HL-60 (cell line): ENCODE measurements at regions not wholly inside any gene's neighbourhood (a gene's known extent, or its start where the extent isn't known, plus 50 kb on each side); places are given as distances from the start of the nearest gene placed in this dataset.

Experiments
- DNase-seq, 2 experiments: peaks; one replicate each; pipeline ENCODE4 v3.0.0-alpha.2; 2010 to 2020; ENCODE audit warnings: low read depth in 1 of 2, low spot score in 1 of 2
- H3K27ac ChIP-seq: fragments of 250-450 bp; sonication (Bioruptor Pico); replicated peaks from 2 replicates; pipeline ENCODE4 v1.5.1; 2020; ENCODE audit warnings: mild to moderate bottlenecking, moderate library complexity
- H3K27me3 ChIP-seq: fragments of 250-450 bp; sonication (Bioruptor Pico); 2 replicates; pipeline ENCODE4 v1.5.1; 2021; ENCODE audit warnings: mild to moderate bottlenecking, moderate library complexity; ENCODE audit not compliant: insufficient read depth, poor library complexity, severe bottlenecking
- H3K4me3 ChIP-seq: replicated peaks from 2 replicates; pipeline ENCODE4 v1.5.1; 2011; ENCODE audit warnings: mild to moderate bottlenecking, control low read depth, low read length; ENCODE audit not compliant: insufficient read depth
- GABPA ChIP-seq: IDR thresholded peaks from 2 replicates; pipeline ENCODE4 v1.6.1; 2012; ENCODE audit warnings: low read depth
- POLR2AphosphoS5 ChIP-seq: IDR thresholded peaks from 2 replicates; pipeline ENCODE4 v1.6.1; 2012; ENCODE audit warnings: low read depth
- SPI1 ChIP-seq: IDR thresholded peaks from 2 replicates; pipeline ENCODE4 v1.6.1; 2012; ENCODE audit warnings: low read depth, mild to moderate bottlenecking, borderline replicate concordance
- TF ChIP-seq, protein P1 (sequence below): IDR thresholded peaks from one replicate; pipeline ENCODE4 v1.5.1; 2011; ENCODE audit warnings: low read length, control low read depth, inconsistent platforms; ENCODE audit not compliant: insufficient read depth
- TF ChIP-seq, protein P2 (sequence below): IDR thresholded peaks from 2 replicates; pipeline ENCODE4 v1.6.1; 2012; ENCODE audit warnings: low read depth; ENCODE audit not compliant: insufficient replicate concordance

DNA sequence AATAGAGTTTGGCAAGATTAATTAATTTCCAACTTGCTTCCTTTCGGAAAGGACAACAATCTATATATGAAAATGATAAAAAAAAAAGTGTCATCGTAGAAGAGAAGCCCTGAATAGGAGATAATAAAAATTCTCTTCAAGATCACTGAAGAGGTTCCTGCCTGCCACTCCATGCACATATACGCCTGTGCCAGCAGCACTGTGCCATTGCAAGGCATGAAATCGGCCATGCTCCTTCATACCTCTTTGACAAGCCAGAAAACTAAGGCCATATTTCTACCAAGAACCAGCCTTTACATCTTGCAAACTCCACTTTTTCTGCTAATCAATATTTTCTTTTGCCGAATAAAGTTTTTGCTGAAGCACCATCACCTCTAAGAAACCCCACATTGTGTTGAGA, 365.5 kb downstream of the CXXC4 start:
- no peak overlapping the region for H3K27ac ChIP-seq
- no peak for DNase-seq
- no peak overlapping the region for H3K4me3 ChIP-seq
- TF ChIP-seq GABPA, result no peak
- TF ChIP-seq, protein P1, sequence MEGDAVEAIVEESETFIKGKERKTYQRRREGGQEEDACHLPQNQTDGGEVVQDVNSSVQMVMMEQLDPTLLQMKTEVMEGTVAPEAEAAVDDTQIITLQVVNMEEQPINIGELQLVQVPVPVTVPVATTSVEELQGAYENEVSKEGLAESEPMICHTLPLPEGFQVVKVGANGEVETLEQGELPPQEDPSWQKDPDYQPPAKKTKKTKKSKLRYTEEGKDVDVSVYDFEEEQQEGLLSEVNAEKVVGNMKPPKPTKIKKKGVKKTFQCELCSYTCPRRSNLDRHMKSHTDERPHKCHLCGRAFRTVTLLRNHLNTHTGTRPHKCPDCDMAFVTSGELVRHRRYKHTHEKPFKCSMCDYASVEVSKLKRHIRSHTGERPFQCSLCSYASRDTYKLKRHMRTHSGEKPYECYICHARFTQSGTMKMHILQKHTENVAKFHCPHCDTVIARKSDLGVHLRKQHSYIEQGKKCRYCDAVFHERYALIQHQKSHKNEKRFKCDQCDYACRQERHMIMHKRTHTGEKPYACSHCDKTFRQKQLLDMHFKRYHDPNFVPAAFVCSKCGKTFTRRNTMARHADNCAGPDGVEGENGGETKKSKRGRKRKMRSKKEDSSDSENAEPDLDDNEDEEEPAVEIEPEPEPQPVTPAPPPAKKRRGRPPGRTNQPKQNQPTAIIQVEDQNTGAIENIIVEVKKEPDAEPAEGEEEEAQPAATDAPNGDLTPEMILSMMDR, result no peak
- TF ChIP-seq, protein P2, sequence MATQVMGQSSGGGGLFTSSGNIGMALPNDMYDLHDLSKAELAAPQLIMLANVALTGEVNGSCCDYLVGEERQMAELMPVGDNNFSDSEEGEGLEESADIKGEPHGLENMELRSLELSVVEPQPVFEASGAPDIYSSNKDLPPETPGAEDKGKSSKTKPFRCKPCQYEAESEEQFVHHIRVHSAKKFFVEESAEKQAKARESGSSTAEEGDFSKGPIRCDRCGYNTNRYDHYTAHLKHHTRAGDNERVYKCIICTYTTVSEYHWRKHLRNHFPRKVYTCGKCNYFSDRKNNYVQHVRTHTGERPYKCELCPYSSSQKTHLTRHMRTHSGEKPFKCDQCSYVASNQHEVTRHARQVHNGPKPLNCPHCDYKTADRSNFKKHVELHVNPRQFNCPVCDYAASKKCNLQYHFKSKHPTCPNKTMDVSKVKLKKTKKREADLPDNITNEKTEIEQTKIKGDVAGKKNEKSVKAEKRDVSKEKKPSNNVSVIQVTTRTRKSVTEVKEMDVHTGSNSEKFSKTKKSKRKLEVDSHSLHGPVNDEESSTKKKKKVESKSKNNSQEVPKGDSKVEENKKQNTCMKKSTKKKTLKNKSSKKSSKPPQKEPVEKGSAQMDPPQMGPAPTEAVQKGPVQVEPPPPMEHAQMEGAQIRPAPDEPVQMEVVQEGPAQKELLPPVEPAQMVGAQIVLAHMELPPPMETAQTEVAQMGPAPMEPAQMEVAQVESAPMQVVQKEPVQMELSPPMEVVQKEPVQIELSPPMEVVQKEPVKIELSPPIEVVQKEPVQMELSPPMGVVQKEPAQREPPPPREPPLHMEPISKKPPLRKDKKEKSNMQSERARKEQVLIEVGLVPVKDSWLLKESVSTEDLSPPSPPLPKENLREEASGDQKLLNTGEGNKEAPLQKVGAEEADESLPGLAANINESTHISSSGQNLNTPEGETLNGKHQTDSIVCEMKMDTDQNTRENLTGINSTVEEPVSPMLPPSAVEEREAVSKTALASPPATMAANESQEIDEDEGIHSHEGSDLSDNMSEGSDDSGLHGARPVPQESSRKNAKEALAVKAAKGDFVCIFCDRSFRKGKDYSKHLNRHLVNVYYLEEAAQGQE, result no peak
- no peak for TF ChIP-seq SPI1
- TF ChIP-seq POLR2AphosphoS5, result no peak
- no peaks in the 10 kb centered on the region for H3K27me3 ChIP-seq

GRCh38 chr4:104128850-104129213, 365.9 kb downstream of the CXXC4 start:
- no peak for DNase-seq
- Histone ChIP-seq H3K4me3 (no peak overlapping the region), H3K27ac (no peak overlapping the region), H3K27me3 (no peaks in the 10 kb centered on the region)
- TF ChIP-seq SPI1 (no peak), POLR2AphosphoS5 (no peak), GABPA (no peak)
- TF ChIP-seq, protein P2, result no peak
- TF ChIP-seq, protein P1, result no peak

- H3K27me3 ChIP-seq, result no peaks in the 10 kb centered on the region
- TF ChIP-seq SPI1 (no peak), GABPA (no peak), POLR2AphosphoS5 (no peak)
- TF ChIP-seq, protein P1, result no peak
- TF ChIP-seq, protein P2, result no peak
- no peak overlapping the region for H3K27ac ChIP-seq
- no peak overlapping the region for H3K4me3 ChIP-seq
- DNase-seq, result no peak
Observed at GRCh38 chr4:104128031-104128849, 366.5 kb downstream of the CXXC4 start.
